HG03108 (cell line): ENCODE measurements at regions not wholly inside any gene's neighbourhood (a gene's known extent, or its start where the extent isn't known, plus 50 kb on each side); places are given as distances from the start of the nearest gene placed in this dataset.
"Not testable (repeated sequence)": the region's sequence is repeated elsewhere in the genome, so short reads cannot be mapped to it uniquely, and the experiment has no call there.

Source experiments
- ATAC-seq: cut with Tn5 transposase; IDR thresholded peaks from one replicate; pipeline ENCODE4 v1.9.1; 2021; ENCODE audit warnings: moderate library complexity; ENCODE audit not compliant: unreplicated experiment

DNA sequence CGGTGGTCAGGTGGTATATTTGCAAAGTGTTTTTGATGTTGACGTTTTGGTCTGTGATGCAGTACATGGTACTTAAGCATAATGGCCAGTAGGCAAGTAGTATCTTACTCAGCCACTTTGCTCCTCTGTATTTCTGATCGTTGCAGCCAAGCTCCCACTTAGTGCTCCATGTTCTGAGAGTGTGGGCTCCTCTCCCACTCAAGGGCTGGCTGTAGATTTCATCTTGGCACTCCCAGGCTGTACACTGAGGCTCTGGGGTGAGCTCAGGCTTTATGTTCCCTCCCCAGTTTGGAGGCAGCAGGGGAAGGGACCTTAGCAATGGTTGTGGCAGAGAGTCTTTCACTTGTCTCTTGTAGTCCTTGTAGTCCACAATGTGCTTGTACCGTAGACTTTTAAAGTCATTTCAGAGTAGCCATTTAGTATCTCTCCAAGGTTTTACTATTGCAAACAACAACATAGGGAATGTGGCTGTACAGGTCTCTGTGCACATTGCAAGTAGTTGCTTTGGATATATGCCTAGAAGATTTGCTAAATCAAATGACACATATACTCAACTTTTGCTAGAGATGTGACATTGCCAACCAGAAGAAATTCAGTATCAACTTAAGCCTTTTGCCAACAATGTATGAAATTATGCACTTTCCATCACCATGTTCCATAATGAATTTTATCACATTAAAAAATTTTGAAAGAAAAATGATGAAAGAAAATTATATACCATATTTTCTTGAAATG lies 304.3 kb upstream of the CTNND2 start:
- no peak for ATAC-seq

DNA sequence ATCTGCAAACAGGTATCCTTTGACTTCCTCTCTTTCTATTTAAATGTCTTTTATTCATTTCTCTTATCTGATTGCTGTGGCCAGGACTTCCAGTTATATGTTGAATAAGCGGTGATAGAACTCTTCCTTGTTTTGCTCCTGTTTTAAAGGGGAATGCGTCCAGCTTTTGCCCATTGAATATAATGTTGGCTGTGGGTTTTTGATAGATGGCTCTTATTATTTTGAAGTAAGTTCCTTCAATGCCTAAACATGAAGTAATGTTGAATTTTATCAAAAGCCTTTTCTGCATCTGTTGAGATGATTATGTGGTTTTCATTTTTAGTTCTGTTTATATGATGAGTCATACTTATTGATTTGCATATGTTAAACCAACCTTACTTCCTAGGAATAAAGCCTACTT lies 300.5 kb upstream of the CTNND2 start:
- no peak for ATAC-seq

DNA sequence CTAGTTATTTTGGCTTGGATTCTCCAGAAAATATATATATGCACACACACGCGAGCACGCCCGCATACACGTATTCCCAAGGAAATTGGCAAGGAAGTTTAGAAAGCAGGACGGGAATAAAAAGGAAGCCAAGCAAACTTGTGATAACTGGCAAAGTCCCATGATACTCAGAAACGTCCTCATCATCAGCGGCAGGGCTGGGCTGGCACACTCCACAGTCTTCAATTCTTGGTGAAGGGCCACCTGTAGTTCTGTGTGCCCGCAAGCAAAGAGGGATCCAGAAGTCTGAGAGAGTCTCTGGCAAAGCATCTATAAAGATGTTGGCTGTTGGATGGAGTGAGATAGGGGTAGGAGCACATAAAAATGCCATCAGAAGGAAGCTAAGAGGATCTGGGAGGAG lies 289.3 kb upstream of the CTNND2 start:
- ATAC-seq, result no peak

DNA sequence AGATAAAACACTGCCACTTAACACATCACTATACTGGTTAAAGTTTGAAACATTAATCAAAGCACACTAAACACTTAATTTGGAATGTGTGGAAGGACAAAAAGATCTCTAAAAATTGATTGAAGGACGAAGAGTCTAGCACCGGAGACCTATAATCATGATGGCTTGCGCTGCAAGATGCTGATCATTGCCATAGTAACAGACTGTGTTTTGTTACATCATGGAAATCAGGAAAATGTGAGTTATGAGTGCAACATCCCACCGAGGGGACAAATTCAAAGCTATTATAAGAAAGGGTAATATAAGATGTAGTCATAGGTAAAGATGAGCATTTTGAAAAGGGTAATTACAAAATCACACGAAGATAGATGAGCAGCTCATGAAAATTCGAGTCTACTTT lies 278.8 kb upstream of the CTNND2 start:
- no peak for ATAC-seq

DNA sequence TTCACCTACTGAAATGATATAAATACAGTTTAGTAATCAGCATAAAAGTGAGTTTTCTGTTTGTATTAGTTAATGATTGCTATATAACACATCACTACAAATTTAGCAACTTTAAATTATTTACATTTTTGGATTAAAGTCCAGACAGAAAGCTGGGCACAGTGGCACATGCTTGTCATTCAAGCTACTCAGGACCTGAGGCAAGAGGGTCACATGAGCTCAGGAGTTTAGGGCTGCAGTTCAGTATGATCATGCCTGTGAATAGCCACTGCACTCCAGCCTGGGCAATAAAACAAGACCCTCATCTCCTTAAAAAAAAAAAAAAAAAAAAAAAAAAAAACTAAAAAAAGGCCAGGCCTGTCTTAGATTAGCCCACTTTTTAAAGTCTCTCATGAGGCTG lies 273.6 kb upstream of the CTNND2 start:
- no peak for ATAC-seq

DNA sequence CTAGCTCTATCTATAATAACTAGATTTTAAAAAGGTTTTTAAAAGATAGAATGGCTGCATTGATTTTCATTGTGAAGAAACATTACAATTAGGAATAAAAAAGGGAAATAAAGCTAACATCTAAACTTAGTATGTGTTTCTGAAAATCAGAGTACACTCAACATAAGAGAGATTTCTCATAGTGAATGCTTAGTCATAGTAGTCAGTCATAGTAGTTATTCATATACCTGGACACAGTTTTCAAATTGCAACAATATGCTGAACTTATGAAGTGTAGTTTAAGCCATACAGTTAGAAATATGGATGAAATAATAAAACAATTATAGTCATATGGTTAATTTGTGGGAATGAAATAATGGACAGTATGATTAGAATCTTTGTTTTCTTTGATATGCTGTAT lies 273.0 kb upstream of the CTNND2 start:
- no peak for ATAC-seq

DNA sequence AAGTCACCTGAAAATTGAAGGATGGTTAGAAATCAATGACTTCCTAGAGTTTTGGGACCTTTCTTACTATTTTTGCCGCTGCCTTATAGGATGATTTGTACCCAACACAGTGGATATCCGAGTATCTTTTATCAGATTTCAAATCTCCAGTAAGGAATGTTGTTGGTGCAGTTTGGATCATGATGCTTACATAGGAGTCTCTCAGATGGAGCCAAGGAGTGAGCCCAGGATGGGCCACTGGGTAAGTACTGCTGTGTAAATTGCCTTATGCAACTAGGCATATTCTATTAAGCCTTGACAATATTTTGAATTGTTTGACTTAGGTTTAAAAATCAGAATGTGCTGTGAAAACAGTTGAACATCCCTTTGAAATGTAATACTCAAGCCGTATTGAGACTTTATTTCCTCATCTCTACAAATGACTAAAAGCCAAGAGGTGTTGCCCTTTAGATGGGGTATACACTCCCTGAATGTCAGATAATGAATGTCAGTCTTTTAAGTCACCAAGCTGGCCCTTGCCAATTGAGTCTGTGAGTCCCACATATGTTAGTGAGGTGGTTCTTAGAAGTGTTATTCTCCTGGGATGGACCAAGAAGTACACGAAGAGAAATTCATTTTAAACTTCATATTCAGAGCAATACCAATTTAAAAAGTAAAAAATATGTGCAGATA lies 271.8 kb upstream of the CTNND2 start:
- no peak for ATAC-seq

DNA sequence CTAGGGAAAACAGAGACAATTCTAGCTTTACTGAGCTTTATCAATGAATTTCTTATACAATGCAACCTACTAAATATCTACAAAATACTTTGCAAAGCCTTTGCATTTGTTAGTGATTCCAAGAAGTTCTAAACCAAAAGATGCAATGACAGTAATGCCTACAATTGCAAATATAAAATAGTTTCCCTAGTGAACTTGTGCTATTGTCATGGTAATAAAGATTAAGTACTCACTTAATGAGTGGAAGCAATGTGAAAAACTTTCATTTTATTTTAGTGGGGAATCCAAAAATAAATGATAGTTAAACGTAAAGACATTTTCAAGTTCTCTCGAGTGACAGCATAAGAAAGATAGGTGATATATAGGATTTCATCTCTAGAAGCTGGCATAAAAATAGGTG lies 270.5 kb upstream of the CTNND2 start:
- no peak for ATAC-seq

DNA sequence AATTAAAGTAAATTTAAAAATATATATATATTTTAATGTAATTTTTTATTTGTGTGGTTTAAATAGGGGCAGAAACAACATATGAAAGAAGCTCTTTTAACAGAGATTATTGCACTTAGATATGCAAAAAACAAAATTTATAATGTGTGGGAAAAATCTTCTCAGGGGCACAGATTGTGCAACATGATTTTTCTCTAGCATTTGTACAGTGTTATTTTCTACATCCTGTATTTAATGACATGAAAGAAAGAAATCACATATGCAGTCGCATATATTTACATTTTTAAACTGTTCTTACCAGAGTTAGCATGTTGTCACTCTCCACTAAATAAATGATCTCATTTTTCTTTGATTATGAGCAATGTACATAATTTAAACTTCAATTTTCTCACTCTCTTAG lies 265.3 kb upstream of the CTNND2 start:
- no peak for ATAC-seq

DNA sequence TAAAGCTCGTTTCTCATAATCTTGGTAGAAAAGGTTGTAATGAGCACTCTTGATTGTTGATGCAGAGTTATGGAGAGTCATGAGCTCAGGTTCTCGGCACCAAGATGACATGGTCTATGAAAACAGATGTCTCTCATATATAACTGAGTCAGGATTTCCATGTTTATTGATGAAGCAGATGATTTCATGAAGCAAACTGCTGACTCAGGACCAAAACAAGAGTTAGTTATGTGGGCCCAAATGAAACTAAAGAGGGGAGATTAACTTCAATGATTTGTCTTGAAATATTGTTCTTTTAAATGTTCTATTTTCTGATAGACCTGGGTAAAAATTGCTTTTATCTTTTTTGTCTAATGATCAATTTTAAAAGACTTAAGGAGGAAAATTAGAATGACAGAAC lies 258.6 kb upstream of the CTNND2 start:
- ATAC-seq, result no peak

DNA sequence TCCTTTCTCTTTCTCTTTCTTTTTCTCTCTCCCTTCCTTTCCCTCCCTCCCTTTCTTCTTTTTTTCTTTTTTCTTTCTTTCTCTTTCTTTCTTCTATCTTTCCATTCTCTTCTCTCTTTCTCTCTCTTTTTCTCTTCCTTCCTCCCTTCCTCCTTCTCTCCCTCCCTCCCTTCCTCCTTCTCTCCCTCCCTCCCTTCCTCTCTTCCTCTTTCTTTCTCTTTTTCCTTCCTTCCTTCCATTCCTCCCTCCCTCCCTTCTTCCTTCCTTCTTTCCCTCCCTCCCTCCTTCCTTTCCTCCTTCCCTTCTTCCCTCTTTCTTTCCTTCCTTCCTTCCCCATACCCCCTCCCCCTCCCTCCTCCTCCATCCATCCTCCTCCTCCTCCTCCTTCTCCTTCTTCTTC lies 243.3 kb upstream of the CTNND2 start:
- ATAC-seq, result no peak

DNA sequence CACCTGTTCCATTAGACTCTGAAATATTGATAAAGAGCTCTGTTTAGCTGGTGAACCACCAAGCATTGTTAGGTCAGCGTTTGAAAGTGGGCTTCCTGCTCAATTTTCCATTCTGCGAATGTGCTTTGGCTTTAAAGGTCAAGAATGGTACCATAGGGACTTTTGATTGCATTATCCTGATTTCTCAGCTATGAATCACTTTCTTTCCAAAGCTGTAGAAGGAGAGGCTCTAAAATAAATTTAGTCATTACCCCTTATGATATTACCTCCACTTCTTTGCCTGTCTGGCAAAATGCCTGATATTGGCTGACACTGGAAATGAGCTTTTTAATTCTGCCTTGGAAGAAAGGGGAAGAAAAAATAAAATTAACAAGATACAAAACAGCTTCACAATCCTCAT lies 237.2 kb upstream of the CTNND2 start:
- no peak for ATAC-seq

DNA sequence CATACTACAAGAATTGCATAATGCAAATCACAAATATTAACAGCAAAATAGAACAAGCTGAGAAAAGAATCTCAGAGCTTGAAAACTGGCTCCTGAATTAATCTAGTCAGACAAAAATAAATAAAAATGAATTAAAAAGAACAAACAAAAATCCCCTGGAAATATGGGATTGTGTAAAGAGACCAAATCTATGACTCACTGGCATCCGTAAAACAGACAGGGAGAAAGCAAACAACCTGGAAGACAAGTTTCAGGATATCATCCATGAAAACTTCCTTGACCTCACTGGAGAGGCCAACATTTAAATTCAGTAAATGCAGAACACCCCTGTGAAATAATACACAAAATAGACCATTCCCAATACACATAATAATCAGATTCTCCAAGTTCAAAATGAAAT lies 229.3 kb upstream of the CTNND2 start:
- no peak for ATAC-seq

DNA sequence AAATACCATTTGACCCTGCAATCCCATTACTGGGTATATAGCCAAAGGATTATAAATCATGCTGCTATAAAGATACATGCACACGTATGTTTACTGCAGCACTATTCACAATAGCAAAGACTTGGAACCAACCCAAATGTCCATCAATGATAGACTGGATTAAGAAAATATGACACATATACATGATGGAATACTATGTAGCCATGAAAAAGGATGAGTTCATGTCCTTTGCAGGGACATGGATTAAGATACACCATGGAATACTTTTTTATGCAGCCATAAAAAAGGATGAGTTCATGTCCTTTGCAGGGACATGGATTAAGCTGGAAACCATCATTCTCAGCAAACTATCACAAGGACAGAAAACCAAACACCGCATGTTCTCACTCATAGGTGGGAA lies 226.8 kb upstream of the CTNND2 start:
- ATAC-seq, result not testable (repeated sequence)

DNA sequence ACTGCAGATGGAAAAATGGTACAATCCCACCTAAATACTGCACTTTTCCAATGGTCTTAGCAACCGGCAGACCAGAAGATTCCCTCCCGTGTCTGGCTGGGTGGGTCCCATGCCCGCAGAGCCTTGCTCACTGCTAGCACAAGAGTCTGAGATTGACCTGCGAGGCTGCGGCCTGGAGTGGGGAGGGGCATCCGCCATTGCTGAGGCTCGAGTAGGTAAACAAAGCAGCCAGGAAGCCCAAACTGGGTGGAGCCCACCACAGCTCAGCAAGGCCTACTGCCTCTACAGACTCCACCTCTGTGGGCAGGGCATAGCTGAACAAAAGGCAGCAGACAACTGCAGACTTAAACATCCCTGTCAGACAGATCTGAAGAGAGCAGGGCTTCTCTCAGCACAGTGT lies 221.6 kb upstream of the CTNND2 start:
- ATAC-seq, result no peak

DNA sequence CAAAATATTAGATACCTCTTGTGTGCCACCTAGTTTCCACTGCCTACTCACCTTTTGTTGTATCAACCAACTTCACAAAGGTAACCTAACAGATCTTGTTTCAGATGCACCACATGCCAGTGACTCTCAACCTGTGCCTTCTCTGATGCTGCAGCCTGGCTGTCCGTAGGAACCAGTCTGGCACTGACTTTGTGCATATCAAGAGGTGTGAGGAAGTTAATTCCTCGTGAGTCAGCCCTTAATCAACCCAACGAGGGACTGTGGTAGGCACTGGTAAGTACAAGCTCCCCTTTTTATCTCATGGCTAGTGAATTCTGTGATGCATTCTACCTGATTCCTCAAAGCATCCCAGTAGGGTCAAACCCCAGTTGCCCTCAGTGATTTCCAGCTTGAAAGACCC lies 215.4 kb upstream of the CTNND2 start:
- ATAC-seq, result no peak

DNA sequence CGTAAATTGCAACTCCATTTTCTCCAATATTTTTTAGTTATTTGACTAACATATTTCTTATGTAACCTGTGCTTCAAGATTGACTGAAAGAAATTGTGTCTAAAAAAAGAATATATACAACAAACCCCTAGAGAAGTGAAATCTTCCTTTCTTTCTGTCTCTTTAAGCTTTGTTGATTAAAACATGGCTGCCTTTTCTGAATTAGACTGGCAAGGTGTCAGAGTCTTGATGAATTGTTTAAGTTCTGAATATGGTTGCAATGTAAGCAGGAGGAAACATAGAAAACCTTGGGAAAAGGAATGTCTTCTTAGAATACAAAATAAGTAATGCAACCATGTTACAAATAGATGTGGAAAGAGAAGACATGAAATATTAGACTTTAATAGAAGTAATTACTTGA lies 209.8 kb upstream of the CTNND2 start:
- ATAC-seq, result no peak

DNA sequence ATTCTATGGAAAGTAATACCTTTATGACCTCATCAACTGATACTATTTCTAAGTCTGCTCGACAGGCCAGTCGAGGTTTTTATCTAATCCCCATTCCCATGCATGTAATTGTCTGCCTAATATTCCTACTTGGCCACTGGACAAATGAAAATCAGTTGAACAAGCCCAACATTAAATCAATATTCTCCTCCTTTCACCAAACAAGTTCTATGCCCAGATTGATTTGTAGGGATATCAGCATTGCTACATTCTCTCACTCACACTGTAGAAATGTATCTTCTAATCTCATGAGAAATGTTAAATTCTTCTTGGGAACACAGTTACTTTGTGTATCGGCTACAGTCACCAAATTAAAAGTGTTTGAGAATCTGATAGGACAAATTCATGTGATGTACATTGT lies 208.8 kb upstream of the CTNND2 start:
- ATAC-seq, result no peak

DNA sequence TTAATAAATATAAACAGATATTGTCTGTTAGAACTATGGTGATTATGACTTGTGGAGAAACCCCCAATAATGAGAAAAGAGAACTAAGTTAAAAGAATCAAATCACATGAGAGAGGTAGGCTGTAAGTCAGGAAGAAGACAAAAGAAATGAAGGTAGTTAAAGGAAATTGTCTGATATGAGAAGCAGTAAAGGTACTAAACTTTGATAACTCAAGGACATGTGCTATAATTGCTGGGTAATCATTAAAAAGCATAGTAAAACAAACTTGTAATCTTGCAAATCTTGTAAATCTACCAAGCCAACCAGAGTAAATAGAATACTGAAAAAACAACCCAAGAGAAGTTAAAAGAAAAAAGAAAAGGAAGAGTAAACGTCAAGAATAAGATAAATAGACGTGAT lies 207.0 kb upstream of the CTNND2 start:
- no peak for ATAC-seq

DNA sequence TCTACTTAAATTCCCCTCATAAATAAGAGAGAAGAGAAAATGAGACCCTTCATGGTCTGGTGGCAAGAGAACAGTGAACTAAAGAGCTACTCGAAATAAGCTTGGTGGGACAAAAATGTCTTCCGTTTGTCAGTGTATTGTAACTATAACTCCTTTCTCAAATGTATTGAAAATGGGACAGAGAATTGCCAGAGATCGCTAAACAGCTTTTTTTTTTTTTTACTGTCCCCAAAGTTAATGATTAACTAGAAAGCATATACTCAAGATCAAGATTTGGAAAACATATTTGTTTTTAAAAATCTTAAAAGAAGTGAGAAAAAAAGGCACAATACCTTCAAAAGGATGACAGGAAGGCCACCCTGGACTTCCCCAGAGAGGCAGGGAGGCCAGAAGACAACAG lies 206.4 kb upstream of the CTNND2 start:
- ATAC-seq, result no peak

DNA sequence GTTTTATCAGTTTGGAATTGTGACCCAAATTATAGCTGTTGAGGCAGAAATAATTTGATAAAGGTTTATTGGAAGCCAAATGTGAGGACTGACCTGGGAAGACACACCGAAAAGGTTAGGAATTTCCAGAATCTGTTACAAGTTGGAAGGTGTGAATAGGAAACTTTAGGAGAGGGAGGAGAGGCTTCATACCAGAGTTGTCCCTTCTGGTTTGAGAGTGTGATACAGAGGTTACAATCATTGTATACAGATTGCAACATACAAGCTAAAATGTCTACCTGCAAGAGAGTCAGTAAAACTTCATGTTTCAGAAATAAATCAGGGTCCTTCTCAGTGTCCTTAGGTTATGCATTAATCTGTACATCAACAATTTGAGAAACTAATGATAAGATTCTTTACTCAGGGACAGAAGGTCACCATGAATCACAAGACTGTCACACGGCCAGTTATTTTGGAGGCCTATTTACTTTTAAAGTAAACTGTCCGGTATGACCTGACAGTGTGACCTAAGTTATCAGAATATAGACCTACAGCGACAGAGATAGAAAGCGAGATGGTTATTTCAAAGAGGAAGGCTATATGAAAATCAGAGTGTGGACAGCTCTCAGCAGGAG lies 204.9 kb upstream of the CTNND2 start:
- ATAC-seq, result no peak

DNA sequence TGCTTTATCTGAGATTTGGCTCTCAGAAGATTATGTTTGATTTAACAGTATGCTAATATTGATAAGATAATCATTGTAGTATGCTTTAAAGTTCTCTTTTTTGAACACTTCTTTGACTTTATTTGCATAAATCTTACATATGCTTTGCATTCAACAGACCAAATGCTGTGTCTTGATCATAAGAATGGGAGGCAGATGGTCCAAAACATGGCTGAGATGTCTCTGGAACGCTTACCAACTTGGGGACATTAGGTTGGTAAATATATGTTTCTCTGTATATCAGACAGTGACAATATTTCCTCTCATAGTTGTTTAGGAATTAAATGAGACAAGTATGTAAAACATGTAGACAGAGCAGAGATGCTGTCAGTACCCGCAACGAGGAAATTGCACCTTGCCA lies 197.9 kb upstream of the CTNND2 start:
- ATAC-seq, result no peak

DNA sequence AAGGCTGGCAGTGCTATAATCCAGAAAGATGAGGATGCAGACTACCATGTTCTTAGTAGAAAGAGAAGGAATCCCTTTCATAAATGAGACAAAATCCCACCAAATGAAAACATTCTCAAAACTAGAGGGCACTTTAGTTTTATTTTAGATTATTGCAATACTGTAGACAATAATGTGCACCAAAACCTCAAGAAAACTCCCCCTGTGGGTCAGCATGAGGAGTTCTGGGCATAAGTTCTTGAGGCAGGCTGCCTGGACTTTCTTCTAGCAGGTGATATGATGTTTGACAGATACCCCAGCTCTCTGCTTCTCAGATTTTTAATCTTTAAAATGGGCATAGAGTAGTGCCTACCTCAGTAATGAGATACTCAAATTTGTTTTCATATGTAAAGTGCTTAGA lies 196.3 kb upstream of the CTNND2 start:
- no peak for ATAC-seq
